ENCODE measurements at regions not wholly inside any gene's neighbourhood (a gene's known extent, or its start where the extent isn't known, plus 50 kb on each side); places are given as distances from the start of the nearest gene placed in this dataset.

- TF ChIP-seq CTCF (IDR thresholded peaks at IDR 0.05) (no peak), POLR2A (IDR thresholded peaks at IDR 0.05) (no peak)
Measured at GRCh38 chr6:139637766-139638165, 263.3 kb upstream of the CITED2 start.
